ENCODE measurements at regions not wholly inside any gene's neighbourhood (a gene's known extent, or its start where the extent isn't known, plus 50 kb on each side); places are given as distances from the start of the nearest gene placed in this dataset.

- H2BK120ac ChIP-seq (ENCODE audit: insufficient read depth, low read length, poor library complexity), result no peak overlapping the region
- no CpG with 5 or more reads among the region's 2 CpGs for WGBS (ENCODE audit: extremely low coverage, insufficient coverage, insufficient read length)
These were observed 917.9 kb upstream of the B3GALT2 start for GRCh38 chr1:194104247-194104844.

GRCh38 chr1:194103516-194104246 lies 917.3 kb upstream of the B3GALT2 start:
- no peaks in the 10 kb centered on the region for H3K79me1 ChIP-seq (ENCODE audit: low read length)

More at GRCh38 chr1:194104247-194104844, 917.9 kb upstream of the B3GALT2 start:
- Histone ChIP-seq H3K4me1 (ENCODE audit: control insufficient read depth in 1 of 2, insufficient read depth in 2 of 2, low read length in 2 of 2) (no peaks in the 10 kb centered on the region), H3K4me2 (ENCODE audit: low read length) (no peak overlapping the region), H3K23ac (ENCODE audit: low read length) (no peak overlapping the region), H3K9ac (ENCODE audit: low read length) (no peak overlapping the region), H3K79me1 (ENCODE audit: low read length) (no peaks in the 10 kb centered on the region), H4K12ac (ENCODE audit: low read depth, low read length) (no peak overlapping the region), H3K4me3 (ENCODE audit: low read depth, low read length) (no peak overlapping the region), H2BK5ac (ENCODE audit: low read depth, low read length, poor library complexity) (no peak overlapping the region), H3K36me3 (ENCODE audit: control insufficient read depth in 1 of 2, insufficient read depth in 2 of 2, low read length in 2 of 2) (no peaks in the 10 kb centered on the region), H3K14ac (ENCODE audit: low read length) (no peak overlapping the region), H2AFZ (ENCODE audit: insufficient read depth, low read length, poor library complexity) (no peak overlapping the region), H2BK12ac (ENCODE audit: low read length) (no peak overlapping the region), H4K91ac (ENCODE audit: low read depth, low read length) (no peak overlapping the region), H3K18ac (ENCODE audit: low read length) (no peak overlapping the region), H3K27me3 (ENCODE audit: insufficient read depth, low read length) (no peaks in the 10 kb centered on the region), H3K9me3 (ENCODE audit: insufficient read depth, low read depth, low read length) (no peaks in the 10 kb centered on the region), H3K4ac (ENCODE audit: low read depth, low read length) (no peak overlapping the region), H2AK5ac (ENCODE audit: low read length) (no peak overlapping the region), H4K8ac (ENCODE audit: low read depth, low read length) (no peak overlapping the region), H3K27ac (ENCODE audit: low read depth, low read length) (no peak overlapping the region), H3K79me2 (ENCODE audit: control insufficient read depth, insufficient read depth, low read length, poor library complexity) (no peaks in the 10 kb centered on the region)
- no peak for DNase-seq

DNA sequence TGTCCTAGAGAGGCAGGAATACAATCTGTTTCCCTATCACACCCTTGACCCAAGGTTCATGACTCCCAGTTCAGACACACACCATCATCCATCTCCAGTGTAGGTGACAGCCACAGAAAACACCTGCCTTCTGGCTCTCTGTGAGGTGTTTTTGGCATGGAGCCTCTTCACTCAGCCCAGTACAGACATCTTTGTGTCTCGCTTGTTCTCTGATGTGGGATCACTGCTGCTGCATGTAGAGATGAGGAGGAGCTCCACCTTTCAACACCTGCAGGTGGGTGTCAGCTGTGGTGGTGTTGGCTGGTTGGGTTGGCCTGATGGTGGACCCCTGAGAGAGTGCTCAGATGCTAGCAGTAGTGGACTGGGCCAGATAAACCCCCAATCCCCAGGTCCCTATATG lies 916.7 kb upstream of the B3GALT2 start:
- H3K36me3 ChIP-seq (ENCODE audit: control insufficient read depth in 1 of 2, insufficient read depth in 2 of 2, low read length in 2 of 2), result no peaks in the 10 kb centered on the region
- H3K4ac ChIP-seq (ENCODE audit: low read depth, low read length), result no peak overlapping the region
- no peaks in the 10 kb centered on the region for H3K9me3 ChIP-seq (ENCODE audit: insufficient read depth, low read depth, low read length)
- H2AFZ ChIP-seq (ENCODE audit: insufficient read depth, low read length, poor library complexity), result no peak overlapping the region
- H3K4me2 ChIP-seq (ENCODE audit: low read length), result no peak overlapping the region
- no peak overlapping the region for H4K8ac ChIP-seq (ENCODE audit: low read depth, low read length)
- no peak for DNase-seq
- H4K91ac ChIP-seq (ENCODE audit: low read depth, low read length), result no peak overlapping the region
- WGBS (ENCODE audit: extremely low coverage, insufficient coverage, insufficient read length), result no CpG with 5 or more reads among the region's 1 CpG
- H3K79me1 ChIP-seq (ENCODE audit: low read length), result no peaks in the 10 kb centered on the region
- H3K18ac ChIP-seq (ENCODE audit: low read length), result no peak overlapping the region
- no peaks in the 10 kb centered on the region for H3K79me2 ChIP-seq (ENCODE audit: control insufficient read depth, insufficient read depth, low read length, poor library complexity)
- no peaks in the 10 kb centered on the region for H3K27me3 ChIP-seq (ENCODE audit: insufficient read depth, low read length)
- no peak overlapping the region for H3K9ac ChIP-seq (ENCODE audit: low read length)
- H3K14ac ChIP-seq (ENCODE audit: low read length), result no peak overlapping the region
- H2BK12ac ChIP-seq (ENCODE audit: low read length), result no peak overlapping the region
- H3K23ac ChIP-seq (ENCODE audit: low read length), result no peak overlapping the region
- H3K4me3 ChIP-seq (ENCODE audit: low read depth, low read length), result no peak overlapping the region
- H3K27ac ChIP-seq (ENCODE audit: low read depth, low read length), result no peak overlapping the region
- no peaks in the 10 kb centered on the region for H3K4me1 ChIP-seq (ENCODE audit: control insufficient read depth in 1 of 2, insufficient read depth in 2 of 2, low read length in 2 of 2)
- no peak overlapping the region for H2AK5ac ChIP-seq (ENCODE audit: low read length)
- H2BK5ac ChIP-seq (ENCODE audit: low read depth, low read length, poor library complexity), result no peak overlapping the region
- H4K12ac ChIP-seq (ENCODE audit: low read depth, low read length), result no peak overlapping the region
- H2BK120ac ChIP-seq (ENCODE audit: insufficient read depth, low read length, poor library complexity), result no peak overlapping the region

More at GRCh38 chr1:194103516-194104246, 917.3 kb upstream of the B3GALT2 start:
- no peak overlapping the region for H3K4ac ChIP-seq (ENCODE audit: low read depth, low read length)
- H2BK12ac ChIP-seq (ENCODE audit: low read length), result no peak overlapping the region
- H4K8ac ChIP-seq (ENCODE audit: low read depth, low read length), result no peak overlapping the region
- no peak overlapping the region for H3K4me2 ChIP-seq (ENCODE audit: low read length)
- no peak overlapping the region for H3K23ac ChIP-seq (ENCODE audit: low read length)
- H4K12ac ChIP-seq (ENCODE audit: low read depth, low read length), result no peak overlapping the region
- H3K4me3 ChIP-seq (ENCODE audit: low read depth, low read length), result no peak overlapping the region
- H2BK5ac ChIP-seq (ENCODE audit: low read depth, low read length, poor library complexity), result no peak overlapping the region
- no peaks in the 10 kb centered on the region for H3K79me2 ChIP-seq (ENCODE audit: control insufficient read depth, insufficient read depth, low read length, poor library complexity)
- no peak for DNase-seq
- H2AK5ac ChIP-seq (ENCODE audit: low read length), result no peak overlapping the region
- H3K4me1 ChIP-seq (ENCODE audit: control insufficient read depth in 1 of 2, insufficient read depth in 2 of 2, low read length in 2 of 2), result no peaks in the 10 kb centered on the region
- H2BK120ac ChIP-seq (ENCODE audit: insufficient read depth, low read length, poor library complexity), result no peak overlapping the region
- no peak overlapping the region for H4K91ac ChIP-seq (ENCODE audit: low read depth, low read length)
- no CpG with 5 or more reads among the region's 2 CpGs for WGBS (ENCODE audit: extremely low coverage, insufficient coverage, insufficient read length)
- no peak overlapping the region for H3K14ac ChIP-seq (ENCODE audit: low read length)
- H3K27me3 ChIP-seq (ENCODE audit: insufficient read depth, low read length), result no peaks in the 10 kb centered on the region
- no peaks in the 10 kb centered on the region for H3K36me3 ChIP-seq (ENCODE audit: control insufficient read depth in 1 of 2, insufficient read depth in 2 of 2, low read length in 2 of 2)
- H3K9me3 ChIP-seq (ENCODE audit: insufficient read depth, low read depth, low read length), result no peaks in the 10 kb centered on the region
- H3K18ac ChIP-seq (ENCODE audit: low read length), result no peak overlapping the region
- H3K27ac ChIP-seq (ENCODE audit: low read depth, low read length), result no peak overlapping the region
- no peak overlapping the region for H2AFZ ChIP-seq (ENCODE audit: insufficient read depth, low read length, poor library complexity)
- H3K9ac ChIP-seq (ENCODE audit: low read length), result no peak overlapping the region

GRCh38 chr1:194102607-194103006 lies 916.2 kb upstream of the B3GALT2 start:
- H2AFZ ChIP-seq (ENCODE audit: insufficient read depth, low read length, poor library complexity), result no peak overlapping the region
- no peak overlapping the region for H3K9ac ChIP-seq (ENCODE audit: low read length)
- H3K79me1 ChIP-seq (ENCODE audit: low read length), result no peaks in the 10 kb centered on the region
- no peaks in the 10 kb centered on the region for H3K27me3 ChIP-seq (ENCODE audit: insufficient read depth, low read length)
- H4K91ac ChIP-seq (ENCODE audit: low read depth, low read length), result no peak overlapping the region
- H3K4ac ChIP-seq (ENCODE audit: low read depth, low read length), result no peak overlapping the region
- H2BK12ac ChIP-seq (ENCODE audit: low read length), result no peak overlapping the region
- no peak overlapping the region for H3K27ac ChIP-seq (ENCODE audit: low read depth, low read length)
- H2BK5ac ChIP-seq (ENCODE audit: low read depth, low read length, poor library complexity), result no peak overlapping the region
- H3K4me3 ChIP-seq (ENCODE audit: low read depth, low read length), result no peak overlapping the region
- H3K79me2 ChIP-seq (ENCODE audit: control insufficient read depth, insufficient read depth, low read length, poor library complexity), result no peaks in the 10 kb centered on the region
- H3K36me3 ChIP-seq (ENCODE audit: control insufficient read depth in 1 of 2, insufficient read depth in 2 of 2, low read length in 2 of 2), result no peaks in the 10 kb centered on the region
- H3K23ac ChIP-seq (ENCODE audit: low read length), result no peak overlapping the region
- H3K9me3 ChIP-seq (ENCODE audit: insufficient read depth, low read depth, low read length), result no peaks in the 10 kb centered on the region
- DNase-seq, result no peak
- no peak overlapping the region for H4K8ac ChIP-seq (ENCODE audit: low read depth, low read length)
- no CpG with 5 or more reads among the region's 2 CpGs for WGBS (ENCODE audit: extremely low coverage, insufficient coverage, insufficient read length)
- no peak overlapping the region for H3K14ac ChIP-seq (ENCODE audit: low read length)
- H2BK120ac ChIP-seq (ENCODE audit: insufficient read depth, low read length, poor library complexity), result no peak overlapping the region
- H3K4me2 ChIP-seq (ENCODE audit: low read length), result no peak overlapping the region
- H3K18ac ChIP-seq (ENCODE audit: low read length), result no peak overlapping the region
- H2AK5ac ChIP-seq (ENCODE audit: low read length), result no peak overlapping the region
- no peak overlapping the region for H4K12ac ChIP-seq (ENCODE audit: low read depth, low read length)
- H3K4me1 ChIP-seq (ENCODE audit: control insufficient read depth in 1 of 2, insufficient read depth in 2 of 2, low read length in 2 of 2), result no peaks in the 10 kb centered on the region
